ENCODE measurements at regions not wholly inside any gene's neighbourhood (a gene's known extent, or its start where the extent isn't known, plus 50 kb on each side); places are given as distances from the start of the nearest gene placed in this dataset.

- TF ChIP-seq CTCF (IDR thresholded peaks at IDR 0.05; ENCODE audit: insufficient read depth, low read length) (no peak), POLR2AphosphoS5 (IDR thresholded peaks at IDR 0.05; ENCODE audit: low read depth) (no peak), GABPA (IDR thresholded peaks at IDR 0.05; ENCODE audit: low read depth) (no peak)
Measured at GRCh38 chr13:67859904-67860303, 629.8 kb upstream of the PCDH9 start.

Measured in HL-60 (cell line).